ENCODE measurements at regions not wholly inside any gene's neighbourhood (a gene's known extent, or its start where the extent isn't known, plus 50 kb on each side); places are given as distances from the start of the nearest gene placed in this dataset.

- no peak for TF ChIP-seq POLR2A (IDR thresholded peaks at IDR 0.05; ENCODE audit: low read length)
- no peak for TF ChIP-seq GATA1 (IDR thresholded peaks at IDR 0.05; ENCODE audit: low read depth, low read length)
Measured at GRCh38 chr13:70407486-70407885, 299.2 kb upstream of the KLHL1 start.

Data from erythroblast (primary cell).